ENCODE measurements at regions not wholly inside any gene's neighbourhood (a gene's known extent, or its start where the extent isn't known, plus 50 kb on each side); places are given as distances from the start of the nearest gene placed in this dataset.

GRCh38 chr1:191578281-191578680 lies 580.0 kb upstream of the RGS18 start:
- Histone ChIP-seq H3K9me3 (ENCODE audit: control insufficient read depth, low read depth, low read length) (no peaks in the 10 kb centered on the region), H3K36me3 (ENCODE audit: control insufficient read depth in 2 of 2, extremely low read depth in 1 of 2, insufficient read depth in 2 of 2, low read length in 2 of 2) (no peaks in the 10 kb centered on the region), H2AFZ (ENCODE audit: control insufficient read depth, low read length) (no peak overlapping the region), H3K9ac (ENCODE audit: control insufficient read depth, extremely low read depth, insufficient read depth, low read length) (no peak overlapping the region), H3K27ac (ENCODE audit: control insufficient read depth, insufficient read depth, low read length) (no peak overlapping the region), H3K4me1 (ENCODE audit: control insufficient read depth, extremely low read depth, insufficient read depth, low read length) (no peaks in the 10 kb centered on the region), H3K4me2 (ENCODE audit: control insufficient read depth, extremely low read depth, insufficient read depth, low read depth, low read length) (no peak overlapping the region), H3K9me1 (ENCODE audit: control insufficient read depth, extremely low read depth, insufficient read depth, low read length) (no peaks in the 10 kb centered on the region), H3K4me3 (ENCODE audit: control insufficient read depth in 2 of 3, extremely low read depth in 1 of 3, insufficient read depth in 2 of 3, low read depth in 1 of 3, low read length in 3 of 3) (no peak overlapping the region), H3K27me3 (ENCODE audit: control insufficient read depth, extremely low read depth, insufficient read depth, low read length) (no peaks in the 10 kb centered on the region), H3K79me2 (ENCODE audit: control insufficient read depth, insufficient read depth, low read length) (no peaks in the 10 kb centered on the region), H4K20me1 (ENCODE audit: control insufficient read depth, extremely low read depth, insufficient read depth, low read length) (no peaks in the 10 kb centered on the region)
- no peak for FAIRE-seq
- TF ChIP-seq EZH2 (IDR thresholded peaks at IDR 0.05; ENCODE audit: low read length) (no peak), CTCF (optimal IDR thresholded peaks at IDR 0.05 in 1 of 3, IDR thresholded peaks at IDR 0.05 in 1 of 3, conservative IDR thresholded peaks at IDR 0.05 in 1 of 3; ENCODE audit: extremely low read depth in 1 of 3, insufficient read depth in 2 of 3, low read length in 3 of 3) (no peak)
- no peak for DNase-seq (ENCODE audit: low read depth, low spot score)
- dilution Hi-C loops (cut with MboI; ENCODE audit: extremely low pct_ligation_motif_present, low sequenced_read_pairs), result no loop called here

GRCh38 chr1:191579019-191579418 lies 579.2 kb upstream of the RGS18 start:
- Histone ChIP-seq H3K79me2 (ENCODE audit: control insufficient read depth, insufficient read depth, low read length) (no peaks in the 10 kb centered on the region), H3K4me2 (ENCODE audit: control insufficient read depth, extremely low read depth, insufficient read depth, low read depth, low read length) (no peak overlapping the region), H3K36me3 (ENCODE audit: control insufficient read depth in 2 of 2, extremely low read depth in 1 of 2, insufficient read depth in 2 of 2, low read length in 2 of 2) (no peaks in the 10 kb centered on the region), H3K4me3 (ENCODE audit: control insufficient read depth in 2 of 3, extremely low read depth in 1 of 3, insufficient read depth in 2 of 3, low read depth in 1 of 3, low read length in 3 of 3) (no peak overlapping the region), H3K4me1 (ENCODE audit: control insufficient read depth, extremely low read depth, insufficient read depth, low read length) (no peaks in the 10 kb centered on the region), H3K27me3 (ENCODE audit: control insufficient read depth, extremely low read depth, insufficient read depth, low read length) (no peaks in the 10 kb centered on the region), H3K9me1 (ENCODE audit: control insufficient read depth, extremely low read depth, insufficient read depth, low read length) (no peaks in the 10 kb centered on the region), H3K9me3 (ENCODE audit: control insufficient read depth, low read depth, low read length) (no peaks in the 10 kb centered on the region), H3K27ac (ENCODE audit: control insufficient read depth, insufficient read depth, low read length) (no peak overlapping the region), H2AFZ (ENCODE audit: control insufficient read depth, low read length) (no peak overlapping the region), H3K9ac (ENCODE audit: control insufficient read depth, extremely low read depth, insufficient read depth, low read length) (no peak overlapping the region), H4K20me1 (ENCODE audit: control insufficient read depth, extremely low read depth, insufficient read depth, low read length) (no peaks in the 10 kb centered on the region)
- dilution Hi-C loops (cut with MboI; ENCODE audit: extremely low pct_ligation_motif_present, low sequenced_read_pairs), result no loop called here
- FAIRE-seq (no peak), DNase-seq (ENCODE audit: low read depth, low spot score) (no peak)
- TF ChIP-seq EZH2 (IDR thresholded peaks at IDR 0.05; ENCODE audit: low read length), result no peak

DNA sequence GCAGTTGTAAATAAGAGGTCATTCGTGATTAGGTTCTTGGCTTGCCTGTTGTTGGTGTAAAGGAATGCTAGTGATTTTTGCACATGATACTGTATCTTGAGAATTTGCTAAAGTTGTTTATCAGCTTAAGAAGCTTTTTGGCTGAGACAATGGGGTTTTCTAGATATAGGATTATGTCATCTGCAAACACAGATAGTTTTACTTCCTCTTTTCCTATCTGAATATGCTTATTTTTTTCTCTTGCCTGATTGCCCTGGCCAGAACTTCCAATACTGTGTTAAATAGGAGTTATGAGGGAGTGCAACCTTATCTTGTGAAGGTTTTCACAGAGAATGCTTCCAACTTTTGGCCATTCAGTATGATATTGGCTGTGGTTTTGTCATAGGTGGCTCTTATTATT lies 576.1 kb upstream of the RGS18 start:
- H3K9me3 ChIP-seq (ENCODE audit: control insufficient read depth, low read depth, low read length), result no peaks in the 10 kb centered on the region

More for the DNA sequence above, 576.1 kb upstream of the RGS18 start:
- no peak for TF ChIP-seq EZH2 (IDR thresholded peaks at IDR 0.05; ENCODE audit: low read length)
- no peaks in the 10 kb centered on the region for H3K79me2 ChIP-seq (ENCODE audit: control insufficient read depth, insufficient read depth, low read length)
- H2AFZ ChIP-seq (ENCODE audit: control insufficient read depth, low read length), result no peak overlapping the region
- no peaks in the 10 kb centered on the region for H3K27me3 ChIP-seq (ENCODE audit: control insufficient read depth, extremely low read depth, insufficient read depth, low read length)
- H3K4me1 ChIP-seq (ENCODE audit: control insufficient read depth, extremely low read depth, insufficient read depth, low read length), result no peaks in the 10 kb centered on the region
- no peak overlapping the region for H3K9ac ChIP-seq (ENCODE audit: control insufficient read depth, extremely low read depth, insufficient read depth, low read length)
- DNase-seq (ENCODE audit: low read depth, low spot score) (no peak), FAIRE-seq (no peak)
- H3K36me3 ChIP-seq (ENCODE audit: control insufficient read depth in 2 of 2, extremely low read depth in 1 of 2, insufficient read depth in 2 of 2, low read length in 2 of 2), result no peaks in the 10 kb centered on the region
- H3K4me3 ChIP-seq (ENCODE audit: control insufficient read depth in 2 of 3, extremely low read depth in 1 of 3, insufficient read depth in 2 of 3, low read depth in 1 of 3, low read length in 3 of 3), result no peak overlapping the region
- H4K20me1 ChIP-seq (ENCODE audit: control insufficient read depth, extremely low read depth, insufficient read depth, low read length), result no peaks in the 10 kb centered on the region
- H3K9me1 ChIP-seq (ENCODE audit: control insufficient read depth, extremely low read depth, insufficient read depth, low read length), result no peaks in the 10 kb centered on the region
- H3K4me2 ChIP-seq (ENCODE audit: control insufficient read depth, extremely low read depth, insufficient read depth, low read depth, low read length), result no peak overlapping the region
- dilution Hi-C loops (cut with MboI; ENCODE audit: extremely low pct_ligation_motif_present, low sequenced_read_pairs), result no loop called here
- no peak overlapping the region for H3K27ac ChIP-seq (ENCODE audit: control insufficient read depth, insufficient read depth, low read length)

All from keratinocyte (primary cell).